H1 (cell line): ENCODE measurements at regions not wholly inside any gene's neighbourhood (a gene's known extent, or its start where the extent isn't known, plus 50 kb on each side); places are given as distances from the start of the nearest gene placed in this dataset.

Source experiments
- CTCF ChIA-PET: fragments of 300-600 bp; sonication (Branson Sonifier 250); formaldehyde crosslinking; loops from one replicate; lab custom pipeline; 2021; ENCODE audit not compliant: partially characterized antibody; lab: Charles Lee
- POLR2A ChIA-PET: fragments of 300-600 bp; sonication (Branson Sonifier 250); formaldehyde crosslinking; loops from one replicate; lab custom pipeline; 2021; ENCODE audit warnings: inconsistent platforms; ENCODE audit not compliant: partially characterized antibody; lab: Charles Lee
- DNase-seq, 2 experiments: peaks; one replicate each; pipeline versions ENCODE4 v3.0.0 to v3.0.0-alpha.2; 2010 to 2022; ENCODE audit warnings: low spot score in 2 of 2, low read depth in 1 of 2, mixed read lengths in 1 of 2
- FAIRE-seq: peaks from 2 replicates; lab custom pipeline; 2011; peaks lifted over from hg19 to GRCh38; lab: Jason Lieb, UNC
- H2AFZ ChIP-seq: 2 replicates; pipeline ENCODE4 v1.8.1; 2012; ENCODE audit warnings: low read length, inconsistent platforms
- H2AK5ac ChIP-seq: 2 replicates; pipeline ENCODE4 v1.6.1; 2013; ENCODE audit warnings: low read depth, low read length
- H2BK120ac ChIP-seq: replicated peaks from 2 replicates; pipeline ENCODE3; 2013; ENCODE audit warnings: low read depth, low read length, inconsistent platforms
- H2BK12ac ChIP-seq: 2 replicates; pipeline ENCODE4 v1.6.1; 2013; ENCODE audit warnings: low read depth, low read length
- H2BK15ac ChIP-seq: 2 replicates; pipeline ENCODE4 v1.6.1; 2013; ENCODE audit warnings: low read length
- H2BK20ac ChIP-seq: 2 replicates; pipeline ENCODE4 v1.6.1; 2013; ENCODE audit warnings: low read length
- H2BK5ac ChIP-seq: 2 replicates; pipeline ENCODE4 v1.6.1; 2013; ENCODE audit warnings: low read depth, low read length
- H3K14ac ChIP-seq: 2 replicates; pipeline ENCODE4 v1.6.1; 2013; ENCODE audit warnings: inconsistent platforms; ENCODE audit not compliant: insufficient read length
- H3K18ac ChIP-seq: 2 replicates; pipeline ENCODE4 v1.6.1; 2013; ENCODE audit warnings: low read length; ENCODE audit errors: extremely low read depth
- H3K23ac ChIP-seq: 2 replicates; pipeline ENCODE4 v1.6.1; 2013; ENCODE audit warnings: inconsistent platforms; ENCODE audit not compliant: insufficient read length
- H3K23me2 ChIP-seq: 2 replicates; pipeline ENCODE4 v1.6.1; 2013; ENCODE audit warnings: low read depth, low read length
- H3K27ac ChIP-seq: 2 replicates; pipeline ENCODE4 v1.6.1; 2011; ENCODE audit warnings: low read depth, low read length, inconsistent platforms
- H3K27me3 ChIP-seq, 4 experiments: replicated peaks in 1 of 4; 1 replicate in 1 of 4; 2 replicates in 3 of 4; pipeline versions ENCODE4 v1.6.1 to v1.8.1; 2011 to 2013; ENCODE audit warnings: low read length in 3 of 4, mild to moderate bottlenecking in 3 of 4, inconsistent platforms in 2 of 4, mixed read lengths in 2 of 4, moderate library complexity in 1 of 4; ENCODE audit not compliant: control insufficient read depth in 3 of 4, insufficient read depth in 3 of 4; ENCODE audit errors: extremely low read depth in 1 of 4
- H3K36me3 ChIP-seq, 4 experiments: 2 replicates each; pipeline versions ENCODE4 v1.6.1 to v1.8.1; 2011 to 2013; ENCODE audit warnings: mild to moderate bottlenecking in 4 of 4, low read length in 3 of 4, moderate library complexity in 2 of 4, control low read depth in 1 of 4, inconsistent platforms in 1 of 4; ENCODE audit not compliant: insufficient read depth in 4 of 4, control insufficient read depth in 2 of 4
- H3K4ac ChIP-seq: replicated peaks from 2 replicates; pipeline ENCODE3; 2013; ENCODE audit warnings: low read length, low read depth, mixed read lengths, inconsistent platforms; ENCODE audit not compliant: insufficient read length
- H3K4me1 ChIP-seq, 4 experiments: replicated peaks in 1 of 4; 1 replicate in 1 of 4; 2 replicates in 3 of 4; pipeline versions ENCODE4 v1.6.1 to v1.8.1; 2011 to 2013; ENCODE audit warnings: low read length in 3 of 4, inconsistent platforms in 2 of 4, mixed read lengths in 1 of 4; ENCODE audit not compliant: insufficient read depth in 4 of 4, control insufficient read depth in 3 of 4
- H3K4me2 ChIP-seq, 2 experiments: 2 replicates each; pipeline versions ENCODE4 v1.6.1 to v1.8.1; 2011 to 2013; ENCODE audit warnings: low read depth in 2 of 2, low read length in 2 of 2, control low read depth in 1 of 2, inconsistent platforms in 1 of 2, mild to moderate bottlenecking in 1 of 2; ENCODE audit not compliant: insufficient read depth in 1 of 2
- H3K4me3 ChIP-seq, 4 experiments: fragments of 200-600, 300-600 bp in 1 of 4; sonication (generic), shearing (Covaris generic), sonication (Bioruptor Twin) in 1 of 4; 2 replicates each; pipeline versions ENCODE4 v1.5.1 to v1.8.1; 2011 to 2016; ENCODE audit warnings: low read length in 4 of 4, low read depth in 3 of 4, control low read depth in 2 of 4, inconsistent platforms in 2 of 4, mild to moderate bottlenecking in 2 of 4, mixed read lengths in 1 of 4, moderate library complexity in 1 of 4; ENCODE audit not compliant: insufficient read depth in 2 of 4; ENCODE audit errors: extremely low read depth in 1 of 4
- H3K56ac ChIP-seq: replicated peaks from 2 replicates; pipeline ENCODE3; 2013; ENCODE audit warnings: low read depth, mild to moderate bottlenecking, mixed read lengths, low read length, inconsistent platforms; ENCODE audit not compliant: insufficient read length
- H3K79me1 ChIP-seq: 2 replicates; pipeline ENCODE4 v1.6.1; 2013; ENCODE audit warnings: low read depth, low read length, control low read depth
- H3K79me2 ChIP-seq, 2 experiments: 2 replicates each; pipeline versions ENCODE4 v1.6.1 to v1.8.1; 2012 to 2013; ENCODE audit warnings: low read length in 2 of 2, mild to moderate bottlenecking in 2 of 2, inconsistent platforms in 1 of 2; ENCODE audit not compliant: insufficient read depth in 2 of 2, control insufficient read depth in 1 of 2
- H3K9ac ChIP-seq, 4 experiments: replicated peaks in 1 of 4; 1 replicate in 1 of 4; 2 replicates in 3 of 4; pipeline versions ENCODE4 v1.6.1 to v1.8.1; 2011 to 2013; ENCODE audit warnings: low read depth in 3 of 4, low read length in 3 of 4, control low read depth in 2 of 4, mild to moderate bottlenecking in 2 of 4, moderate library complexity in 2 of 4, inconsistent platforms in 1 of 4; ENCODE audit errors: extremely low read depth in 1 of 4
- H3K9me3 ChIP-seq, 2 experiments: 2 replicates each; pipeline versions ENCODE4 v1.6.1 to v1.8.1; 2012 to 2013; ENCODE audit warnings: mild to moderate bottlenecking in 2 of 2, moderate library complexity in 2 of 2, control low read depth in 1 of 2, inconsistent platforms in 1 of 2, low read depth in 1 of 2, low read length in 1 of 2, mixed read lengths in 1 of 2; ENCODE audit not compliant: insufficient read depth in 2 of 2
- H4K20me1 ChIP-seq, 2 experiments: replicated peaks in 1 of 2; 2 replicates each; pipeline versions ENCODE3 to v1.8.1; 2011 to 2013; ENCODE audit warnings: inconsistent platforms in 2 of 2, low read length in 2 of 2, mild to moderate bottlenecking in 1 of 2; ENCODE audit not compliant: insufficient read depth in 2 of 2, control insufficient read depth in 1 of 2
- H4K5ac ChIP-seq: 2 replicates; pipeline ENCODE4 v1.6.1; 2013; ENCODE audit warnings: low read length, low read depth, mixed read lengths, inconsistent platforms; ENCODE audit not compliant: insufficient read length
- H4K8ac ChIP-seq: 2 replicates; pipeline ENCODE4 v1.8.0; 2013; ENCODE audit warnings: mild to moderate bottlenecking, moderate library complexity, low read length, inconsistent platforms; ENCODE audit not compliant: insufficient read depth; ENCODE audit errors: extremely low read depth
- H4K91ac ChIP-seq: replicated peaks from 2 replicates; pipeline ENCODE3; 2013; ENCODE audit warnings: low read length, mixed read lengths, inconsistent platforms; ENCODE audit not compliant: insufficient read length
- MAFK ChIP-seq: IDR thresholded peaks from 2 replicates; pipeline ENCODE4 v1.6.1; 2012; ENCODE audit warnings: low read depth, mild to moderate bottlenecking, improper control_type of control experiment, low read length
- POLR2AphosphoS5 ChIP-seq: IDR thresholded peaks from 2 replicates; pipeline ENCODE4 v1.6.1; 2011; ENCODE audit warnings: low read depth, low read length
- SAP30 ChIP-seq: fragments of 300-600 bp; sonication (generic); IDR thresholded peaks from 2 replicates; pipeline ENCODE4 v1.7.1; 2012; ENCODE audit warnings: low read length, moderate library complexity, mild to moderate bottlenecking, inconsistent platforms; ENCODE audit not compliant: insufficient read depth, insufficient replicate concordance
- WGBS, 2 experiments: shearing (Covaris generic) in 1 of 2; methylation state at CpG; one replicate each; pipeline versions ENCODE4 v1.1.6 to v1.1.7; 2013 to 2015; ENCODE audit warnings: low lambda C conversion rate in 2 of 2, mixed read lengths in 2 of 2, inconsistent platforms in 1 of 2, low coverage in 1 of 2, missing lambda C conversion rate in 1 of 2; ENCODE audit not compliant: insufficient replicate concordance in 2 of 2, insufficient coverage in 1 of 2, insufficient read length in 1 of 2; ENCODE audit errors: extremely low coverage in 1 of 2, missing lambda C conversion rate in 1 of 2; 5-methylcytosine and 5-hydroxymethylcytosine counted together
- TF ChIP-seq, protein P1 (sequence below), 3 experiments: IDR thresholded peaks; 1 replicate in 2 of 3; 2 replicates in 1 of 3; pipeline versions ENCODE4 v1.5.1 to v1.6.1; 2011; ENCODE audit warnings: low read length in 3 of 3, mild to moderate bottlenecking in 3 of 3, inconsistent platforms in 2 of 3, low read depth in 1 of 3, moderate library complexity in 1 of 3; ENCODE audit not compliant: insufficient read depth in 1 of 3; ENCODE audit errors: control extremely low read depth in 1 of 3
- TF ChIP-seq, protein P2 (sequence below): IDR thresholded peaks from 2 replicates; pipeline ENCODE4 v1.6.1; 2011; ENCODE audit warnings: low read depth, mild to moderate bottlenecking, low read length; ENCODE audit not compliant: insufficient read depth

DNA sequence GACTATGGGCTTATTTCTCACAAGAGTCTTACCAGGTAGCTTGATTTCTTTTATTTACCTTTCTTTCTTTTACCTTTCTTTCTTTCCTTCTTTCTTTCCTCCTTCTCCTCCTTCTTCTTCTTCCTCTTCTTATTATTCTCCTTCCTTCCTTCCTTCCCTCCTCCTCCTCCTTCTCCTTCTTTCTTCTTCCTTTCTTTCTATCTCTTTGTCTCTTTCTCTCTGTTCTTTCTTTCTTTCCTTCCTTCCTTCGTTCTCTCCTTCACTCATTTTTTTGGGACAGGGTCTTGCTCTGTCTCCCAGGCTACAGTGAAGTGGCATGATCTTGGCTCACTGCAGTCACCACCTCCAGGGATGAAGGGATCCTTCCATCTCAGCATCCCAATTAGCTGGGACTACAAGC, 363.6 kb upstream of the MAF start:
- Histone ChIP-seq H3K14ac (no peak overlapping the region), H3K79me1 (no peaks in the 10 kb centered on the region), H3K79me2 (no peaks in the 10 kb centered on the region), H3K4me2 (no peak overlapping the region), H4K20me1 (no peaks in the 10 kb centered on the region), H2AFZ (no peak overlapping the region), H3K36me3 (no peaks in the 10 kb centered on the region), H3K9me3 (no peaks in the 10 kb centered on the region), H4K8ac (no peak overlapping the region), H3K23me2 (no peaks in the 10 kb centered on the region; the same call in 1 of the 2 replicates), H3K27me3 (no peaks in the 10 kb centered on the region), H2BK120ac (no peak overlapping the region), H3K4me3 (no peak overlapping the region), H2BK20ac (no peak overlapping the region), H3K27ac (no peak overlapping the region), H2BK5ac (no peak overlapping the region), H2BK12ac (no peak overlapping the region), H4K91ac (no peak overlapping the region), H3K4ac (no peak overlapping the region), H2BK15ac (no peak overlapping the region), H3K23ac (no peak overlapping the region), H3K4me1 (no peaks in the 10 kb centered on the region), H4K5ac (no peak overlapping the region), H3K56ac (no peak overlapping the region), H3K18ac (no peak overlapping the region), H2AK5ac (no peak overlapping the region), H3K9ac (no peak overlapping the region)
- 56% methylated on average over 1 of the region's 1 CpG; no CpG with 5 or more reads in 1 of the 2 experiments for whole genome bisulfite sequencing, 2 experiments
- ChIA-PET POLR2A (no interaction called here), CTCF (no interaction called here)
- FAIRE-seq, result no peak
- no peak for DNase-seq
- TF ChIP-seq SAP30, result no peak
- TF ChIP-seq MAFK, result no peak
- TF ChIP-seq, protein P1, sequence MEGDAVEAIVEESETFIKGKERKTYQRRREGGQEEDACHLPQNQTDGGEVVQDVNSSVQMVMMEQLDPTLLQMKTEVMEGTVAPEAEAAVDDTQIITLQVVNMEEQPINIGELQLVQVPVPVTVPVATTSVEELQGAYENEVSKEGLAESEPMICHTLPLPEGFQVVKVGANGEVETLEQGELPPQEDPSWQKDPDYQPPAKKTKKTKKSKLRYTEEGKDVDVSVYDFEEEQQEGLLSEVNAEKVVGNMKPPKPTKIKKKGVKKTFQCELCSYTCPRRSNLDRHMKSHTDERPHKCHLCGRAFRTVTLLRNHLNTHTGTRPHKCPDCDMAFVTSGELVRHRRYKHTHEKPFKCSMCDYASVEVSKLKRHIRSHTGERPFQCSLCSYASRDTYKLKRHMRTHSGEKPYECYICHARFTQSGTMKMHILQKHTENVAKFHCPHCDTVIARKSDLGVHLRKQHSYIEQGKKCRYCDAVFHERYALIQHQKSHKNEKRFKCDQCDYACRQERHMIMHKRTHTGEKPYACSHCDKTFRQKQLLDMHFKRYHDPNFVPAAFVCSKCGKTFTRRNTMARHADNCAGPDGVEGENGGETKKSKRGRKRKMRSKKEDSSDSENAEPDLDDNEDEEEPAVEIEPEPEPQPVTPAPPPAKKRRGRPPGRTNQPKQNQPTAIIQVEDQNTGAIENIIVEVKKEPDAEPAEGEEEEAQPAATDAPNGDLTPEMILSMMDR (IDR thresholded peaks at IDR 0.05; ENCODE audit: control extremely low read depth in 1 of 3, insufficient read depth in 1 of 3, low read depth in 1 of 3, low read length in 3 of 3), result no peak
- no peak for TF ChIP-seq POLR2AphosphoS5
- TF ChIP-seq, protein P2, sequence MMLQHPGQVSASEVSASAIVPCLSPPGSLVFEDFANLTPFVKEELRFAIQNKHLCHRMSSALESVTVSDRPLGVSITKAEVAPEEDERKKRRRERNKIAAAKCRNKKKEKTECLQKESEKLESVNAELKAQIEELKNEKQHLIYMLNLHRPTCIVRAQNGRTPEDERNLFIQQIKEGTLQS, result no peak
